HL-60 (cell line): ENCODE measurements at regions not wholly inside any gene's neighbourhood (a gene's known extent, or its start where the extent isn't known, plus 50 kb on each side); places are given as distances from the start of the nearest gene placed in this dataset.

ENCODE experiments used
- DNase-seq, 2 experiments: peaks; one replicate each; pipeline ENCODE4 v3.0.0-alpha.2; 2010 to 2020; ENCODE audit warnings: low read depth in 1 of 2, low spot score in 1 of 2
- H3K27ac ChIP-seq: fragments of 250-450 bp; sonication (Bioruptor Pico); replicated peaks from 2 replicates; pipeline ENCODE4 v1.5.1; 2020; ENCODE audit warnings: mild to moderate bottlenecking, moderate library complexity
- H3K27me3 ChIP-seq: fragments of 250-450 bp; sonication (Bioruptor Pico); 2 replicates; pipeline ENCODE4 v1.5.1; 2021; ENCODE audit warnings: mild to moderate bottlenecking, moderate library complexity; ENCODE audit not compliant: insufficient read depth, poor library complexity, severe bottlenecking
- H3K4me3 ChIP-seq: replicated peaks from 2 replicates; pipeline ENCODE4 v1.5.1; 2011; ENCODE audit warnings: mild to moderate bottlenecking, control low read depth, low read length; ENCODE audit not compliant: insufficient read depth
- GABPA ChIP-seq: IDR thresholded peaks from 2 replicates; pipeline ENCODE4 v1.6.1; 2012; ENCODE audit warnings: low read depth
- POLR2AphosphoS5 ChIP-seq: IDR thresholded peaks from 2 replicates; pipeline ENCODE4 v1.6.1; 2012; ENCODE audit warnings: low read depth
- SPI1 ChIP-seq: IDR thresholded peaks from 2 replicates; pipeline ENCODE4 v1.6.1; 2012; ENCODE audit warnings: low read depth, mild to moderate bottlenecking, borderline replicate concordance
- TF ChIP-seq, protein P1 (sequence below): IDR thresholded peaks from one replicate; pipeline ENCODE4 v1.5.1; 2011; ENCODE audit warnings: low read length, control low read depth, inconsistent platforms; ENCODE audit not compliant: insufficient read depth
- TF ChIP-seq, protein P2 (sequence below): IDR thresholded peaks from 2 replicates; pipeline ENCODE4 v1.6.1; 2012; ENCODE audit warnings: low read depth; ENCODE audit not compliant: insufficient replicate concordance

DNA sequence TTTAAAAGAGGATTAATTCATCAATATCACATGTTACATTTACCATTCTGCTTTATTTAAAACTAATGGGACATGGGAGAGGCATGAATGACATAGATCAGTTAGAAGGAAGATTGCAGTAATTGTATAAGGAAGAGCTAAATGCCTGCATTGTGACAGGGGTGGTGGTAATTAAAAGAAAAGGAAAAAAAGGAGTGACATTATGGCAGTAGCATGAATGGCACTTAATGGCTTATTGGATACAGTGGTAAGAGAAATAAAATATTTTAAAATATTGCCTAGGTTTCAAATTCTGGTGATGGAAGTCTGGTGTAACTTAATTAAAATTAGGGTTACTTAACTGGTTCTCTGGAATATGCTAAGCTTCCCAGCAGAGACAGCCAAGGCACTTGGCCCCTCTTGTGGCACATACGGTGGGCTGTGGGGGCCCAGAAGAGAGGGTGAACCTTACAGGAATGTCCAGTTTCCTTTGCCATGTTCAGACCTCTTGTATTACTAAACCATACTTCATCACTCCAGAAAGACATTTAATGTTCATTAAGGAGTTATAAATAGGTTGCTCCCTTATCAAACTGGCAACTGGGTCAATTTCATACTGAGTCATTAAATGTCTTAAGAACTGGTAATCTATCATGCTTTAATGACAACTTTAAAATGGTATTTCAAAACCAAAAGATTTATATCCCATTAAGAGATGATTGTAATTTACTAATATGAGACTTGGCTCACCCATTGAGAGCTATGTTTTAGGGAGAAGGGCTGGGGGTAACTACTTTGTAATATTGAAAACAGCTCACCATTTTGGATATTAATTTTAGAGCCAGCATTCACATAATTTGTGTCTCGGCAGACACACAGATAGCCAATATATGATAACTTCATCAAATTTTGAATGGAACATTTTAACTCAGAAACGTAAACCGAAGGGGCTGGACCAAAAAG is 798.9 kb upstream of the PIK3C3 start:
- Histone ChIP-seq H3K27ac (no peak overlapping the region), H3K27me3 (no peaks in the 10 kb centered on the region), H3K4me3 (no peak overlapping the region)
- DNase-seq, result no peak
- TF ChIP-seq GABPA, result no peak
- TF ChIP-seq, protein P1, sequence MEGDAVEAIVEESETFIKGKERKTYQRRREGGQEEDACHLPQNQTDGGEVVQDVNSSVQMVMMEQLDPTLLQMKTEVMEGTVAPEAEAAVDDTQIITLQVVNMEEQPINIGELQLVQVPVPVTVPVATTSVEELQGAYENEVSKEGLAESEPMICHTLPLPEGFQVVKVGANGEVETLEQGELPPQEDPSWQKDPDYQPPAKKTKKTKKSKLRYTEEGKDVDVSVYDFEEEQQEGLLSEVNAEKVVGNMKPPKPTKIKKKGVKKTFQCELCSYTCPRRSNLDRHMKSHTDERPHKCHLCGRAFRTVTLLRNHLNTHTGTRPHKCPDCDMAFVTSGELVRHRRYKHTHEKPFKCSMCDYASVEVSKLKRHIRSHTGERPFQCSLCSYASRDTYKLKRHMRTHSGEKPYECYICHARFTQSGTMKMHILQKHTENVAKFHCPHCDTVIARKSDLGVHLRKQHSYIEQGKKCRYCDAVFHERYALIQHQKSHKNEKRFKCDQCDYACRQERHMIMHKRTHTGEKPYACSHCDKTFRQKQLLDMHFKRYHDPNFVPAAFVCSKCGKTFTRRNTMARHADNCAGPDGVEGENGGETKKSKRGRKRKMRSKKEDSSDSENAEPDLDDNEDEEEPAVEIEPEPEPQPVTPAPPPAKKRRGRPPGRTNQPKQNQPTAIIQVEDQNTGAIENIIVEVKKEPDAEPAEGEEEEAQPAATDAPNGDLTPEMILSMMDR, result no peak
- no peak for TF ChIP-seq SPI1
- TF ChIP-seq, protein P2, sequence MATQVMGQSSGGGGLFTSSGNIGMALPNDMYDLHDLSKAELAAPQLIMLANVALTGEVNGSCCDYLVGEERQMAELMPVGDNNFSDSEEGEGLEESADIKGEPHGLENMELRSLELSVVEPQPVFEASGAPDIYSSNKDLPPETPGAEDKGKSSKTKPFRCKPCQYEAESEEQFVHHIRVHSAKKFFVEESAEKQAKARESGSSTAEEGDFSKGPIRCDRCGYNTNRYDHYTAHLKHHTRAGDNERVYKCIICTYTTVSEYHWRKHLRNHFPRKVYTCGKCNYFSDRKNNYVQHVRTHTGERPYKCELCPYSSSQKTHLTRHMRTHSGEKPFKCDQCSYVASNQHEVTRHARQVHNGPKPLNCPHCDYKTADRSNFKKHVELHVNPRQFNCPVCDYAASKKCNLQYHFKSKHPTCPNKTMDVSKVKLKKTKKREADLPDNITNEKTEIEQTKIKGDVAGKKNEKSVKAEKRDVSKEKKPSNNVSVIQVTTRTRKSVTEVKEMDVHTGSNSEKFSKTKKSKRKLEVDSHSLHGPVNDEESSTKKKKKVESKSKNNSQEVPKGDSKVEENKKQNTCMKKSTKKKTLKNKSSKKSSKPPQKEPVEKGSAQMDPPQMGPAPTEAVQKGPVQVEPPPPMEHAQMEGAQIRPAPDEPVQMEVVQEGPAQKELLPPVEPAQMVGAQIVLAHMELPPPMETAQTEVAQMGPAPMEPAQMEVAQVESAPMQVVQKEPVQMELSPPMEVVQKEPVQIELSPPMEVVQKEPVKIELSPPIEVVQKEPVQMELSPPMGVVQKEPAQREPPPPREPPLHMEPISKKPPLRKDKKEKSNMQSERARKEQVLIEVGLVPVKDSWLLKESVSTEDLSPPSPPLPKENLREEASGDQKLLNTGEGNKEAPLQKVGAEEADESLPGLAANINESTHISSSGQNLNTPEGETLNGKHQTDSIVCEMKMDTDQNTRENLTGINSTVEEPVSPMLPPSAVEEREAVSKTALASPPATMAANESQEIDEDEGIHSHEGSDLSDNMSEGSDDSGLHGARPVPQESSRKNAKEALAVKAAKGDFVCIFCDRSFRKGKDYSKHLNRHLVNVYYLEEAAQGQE, result no peak
- TF ChIP-seq POLR2AphosphoS5, result no peak

DNA sequence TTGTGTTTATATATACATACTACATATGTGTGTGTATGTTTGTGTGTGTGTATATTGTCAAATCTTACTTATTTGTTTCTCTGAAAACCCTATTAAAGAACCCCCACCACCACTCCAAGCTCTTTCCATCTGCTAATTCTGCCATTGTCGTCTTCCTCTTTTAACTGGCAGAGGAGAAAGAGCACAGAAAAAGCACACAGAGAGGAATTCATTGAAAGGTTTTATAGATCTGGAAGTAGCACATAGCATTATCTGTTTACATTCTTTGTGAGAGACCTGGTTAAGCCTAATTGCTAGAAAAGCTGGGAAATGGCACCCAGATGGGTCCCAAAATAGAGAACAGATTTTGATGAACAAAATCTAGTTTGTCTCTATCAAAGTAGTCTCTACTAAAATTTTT is 800.0 kb upstream of the PIK3C3 start:
- no peak overlapping the region for H3K27ac ChIP-seq
- no peak for TF ChIP-seq SPI1
- TF ChIP-seq POLR2AphosphoS5, result no peak
- TF ChIP-seq, protein P1, result no peak
- TF ChIP-seq, protein P2, result no peak
- no peak for DNase-seq
- H3K27me3 ChIP-seq, result no peaks in the 10 kb centered on the region
- no peak overlapping the region for H3K4me3 ChIP-seq

DNA sequence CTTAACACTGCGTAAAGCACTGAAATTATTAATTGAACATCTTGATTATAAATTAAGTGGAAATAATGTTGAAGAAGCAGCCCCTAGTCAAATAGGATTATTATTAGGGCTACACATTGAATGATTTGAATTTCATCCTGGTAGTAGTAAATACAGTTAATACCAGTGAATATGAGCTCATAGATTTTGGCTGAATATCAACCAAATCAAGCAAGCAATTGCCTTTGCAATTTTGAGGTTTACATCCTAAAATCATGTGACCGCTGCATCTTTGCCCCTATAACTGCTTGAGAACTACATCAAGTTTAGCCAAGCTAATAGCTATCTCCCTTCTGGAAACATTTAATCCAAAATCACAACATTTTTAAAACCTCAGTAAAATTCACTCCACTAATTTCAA is 801.2 kb upstream of the PIK3C3 start:
- Histone ChIP-seq H3K27ac (no peak overlapping the region), H3K4me3 (no peak overlapping the region), H3K27me3 (no peaks in the 10 kb centered on the region)
- DNase-seq, result no peak
- TF ChIP-seq, protein P1, result no peak
- TF ChIP-seq GABPA (no peak), POLR2AphosphoS5 (no peak), SPI1 (no peak)
- TF ChIP-seq, protein P2, result no peak
